HG02588 (cell line): ENCODE measurements at regions not wholly inside any gene's neighbourhood (a gene's known extent, or its start where the extent isn't known, plus 50 kb on each side); places are given as distances from the start of the nearest gene placed in this dataset.

Experiments
- ATAC-seq: cut with Tn5 transposase; IDR thresholded peaks from one replicate; pipeline ENCODE4 v1.9.1; 2021; ENCODE audit warnings: mild to moderate bottlenecking, moderate library complexity; ENCODE audit not compliant: unreplicated experiment

DNA sequence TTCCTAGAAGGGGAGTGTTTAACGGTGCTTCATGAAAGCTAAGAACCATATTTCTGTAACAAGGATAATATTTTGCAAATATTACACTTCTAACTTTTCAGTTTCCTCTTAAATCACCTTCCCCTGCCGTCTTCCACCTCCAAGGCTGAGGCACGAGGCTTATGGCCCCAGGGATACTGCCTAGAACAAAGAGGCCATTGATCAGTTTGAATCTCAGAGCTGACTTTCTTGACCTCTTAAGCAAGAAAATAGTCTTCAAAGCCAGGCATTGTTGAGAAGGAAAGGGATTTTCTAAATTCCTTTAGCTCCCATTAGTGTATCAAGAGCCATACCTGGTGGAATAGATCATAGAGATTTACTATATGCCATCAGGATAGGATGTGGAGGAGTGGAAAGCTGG lies 566.2 kb downstream of the BNC2 start:
- no peak for ATAC-seq

DNA sequence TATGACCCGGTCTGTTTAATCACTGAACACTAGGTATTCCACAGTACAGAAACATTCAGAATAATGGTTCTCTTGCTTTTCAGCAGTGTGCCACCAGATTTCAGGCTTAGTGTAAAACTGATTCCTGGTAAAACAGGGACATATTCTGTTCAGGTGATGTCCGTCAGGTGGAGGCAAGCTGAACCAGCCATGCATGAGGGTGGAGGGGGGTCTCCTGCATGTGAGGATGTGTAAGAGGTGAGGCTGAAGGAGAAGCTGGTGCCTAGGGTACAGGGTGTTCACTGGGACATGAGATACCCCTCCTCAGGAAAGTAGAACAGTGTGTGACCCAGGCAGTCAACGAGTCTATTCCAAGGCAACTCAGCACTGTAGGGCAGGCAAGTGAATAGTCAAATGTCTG lies 563.9 kb downstream of the BNC2 start:
- no peak for ATAC-seq

DNA sequence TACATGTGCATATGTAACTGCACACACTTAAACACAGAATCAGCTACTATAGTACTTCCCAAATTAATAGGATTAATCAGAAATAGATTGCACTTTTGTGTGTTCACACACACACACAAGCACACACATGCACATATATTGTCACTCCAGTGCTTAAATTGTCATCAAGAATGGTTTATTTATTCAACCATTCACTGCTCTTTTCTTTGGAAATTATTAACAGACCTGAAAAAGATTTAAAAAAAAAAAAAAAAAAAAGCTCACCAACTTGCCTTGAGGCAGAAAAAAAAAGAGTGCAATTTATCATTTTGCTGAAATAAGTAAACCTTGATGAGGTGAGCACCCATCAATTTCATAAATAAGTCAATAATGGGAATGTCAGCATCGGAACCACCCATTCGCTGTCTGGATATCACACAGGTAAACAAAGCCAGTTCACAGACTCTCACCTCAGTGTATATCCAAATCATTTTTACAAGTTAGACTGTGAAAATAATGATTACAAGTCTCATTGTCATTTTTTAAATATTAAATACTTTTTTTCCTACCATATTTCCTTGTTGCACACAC lies 562.8 kb downstream of the BNC2 start:
- no peak for ATAC-seq

DNA sequence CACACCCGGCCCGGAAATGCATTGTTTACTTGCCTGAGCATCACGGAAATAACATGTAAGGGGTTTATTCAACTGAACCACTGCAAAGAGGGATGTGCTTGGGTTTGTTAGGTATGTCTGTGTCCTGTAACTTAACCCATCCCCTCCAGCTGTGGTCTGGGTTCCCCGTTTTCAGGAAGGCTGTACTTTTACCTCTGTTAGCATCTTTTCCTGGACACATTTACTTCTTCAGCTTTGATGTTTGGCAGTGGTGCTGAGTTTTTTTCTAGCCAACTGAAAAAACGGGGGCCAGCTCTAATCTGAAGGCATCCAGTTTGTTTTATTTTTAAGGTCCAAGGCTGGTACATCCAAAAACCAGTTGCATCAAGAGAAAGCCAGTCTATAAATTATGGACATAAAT lies 561.8 kb downstream of the BNC2 start:
- ATAC-seq = no peak

DNA sequence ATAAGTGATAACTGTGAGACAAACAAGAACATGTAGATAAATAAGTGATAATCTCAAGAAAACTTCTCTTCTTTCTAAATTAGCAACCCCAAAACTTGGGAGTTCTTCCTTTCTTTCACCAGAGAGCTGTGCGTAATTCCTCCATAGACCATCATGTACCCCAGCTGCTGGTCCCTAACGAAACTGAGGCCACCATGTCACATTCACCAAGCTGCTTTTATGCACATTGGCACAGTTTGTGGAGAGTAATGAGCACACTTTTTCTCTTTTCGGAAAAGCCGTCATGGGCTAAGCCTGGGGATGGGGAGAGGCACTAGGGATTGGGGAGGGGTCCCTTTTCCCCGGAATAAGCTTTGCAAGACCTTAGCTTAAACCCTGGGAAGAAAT lies 561.4 kb downstream of the BNC2 start:
- ATAC-seq = no peak

DNA sequence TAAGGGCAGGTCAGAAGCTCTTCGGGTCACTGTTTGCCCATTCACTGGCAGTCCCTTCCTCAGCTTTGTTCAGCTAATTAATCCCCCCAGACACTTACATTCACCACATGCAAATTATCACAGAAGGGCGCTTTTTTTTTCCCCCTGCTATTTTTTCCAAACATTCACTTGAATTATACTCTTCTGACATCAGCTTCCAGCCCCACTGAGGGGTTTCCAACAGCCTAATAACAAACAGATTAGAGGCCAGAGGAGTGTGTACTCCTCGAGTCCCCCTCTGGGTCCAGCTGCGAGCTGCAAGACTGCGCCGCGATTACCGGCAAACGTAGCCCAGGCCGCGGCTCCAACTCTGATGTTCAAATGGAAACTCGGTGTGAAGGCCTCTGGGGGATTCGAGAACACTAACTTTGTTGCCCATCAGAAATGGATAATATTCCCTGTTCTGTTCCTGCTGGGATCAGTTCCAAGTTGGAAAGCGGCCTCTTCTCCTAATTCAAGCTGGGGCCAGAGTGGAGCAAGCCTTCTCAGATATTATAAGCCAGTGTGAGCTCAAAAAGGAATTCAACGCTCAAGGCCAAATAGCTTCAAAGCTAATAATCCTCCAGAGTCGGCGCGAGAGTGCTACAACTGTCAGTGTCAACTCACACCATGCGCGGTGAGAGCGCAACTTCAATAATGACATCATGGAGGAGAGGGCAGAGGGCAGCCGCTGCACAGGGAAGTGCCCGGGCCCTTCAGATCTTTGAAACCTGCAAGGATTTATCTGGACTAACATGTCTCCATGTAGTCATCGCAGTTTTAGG lies 560.8 kb downstream of the BNC2 start:
- no peak for ATAC-seq

DNA sequence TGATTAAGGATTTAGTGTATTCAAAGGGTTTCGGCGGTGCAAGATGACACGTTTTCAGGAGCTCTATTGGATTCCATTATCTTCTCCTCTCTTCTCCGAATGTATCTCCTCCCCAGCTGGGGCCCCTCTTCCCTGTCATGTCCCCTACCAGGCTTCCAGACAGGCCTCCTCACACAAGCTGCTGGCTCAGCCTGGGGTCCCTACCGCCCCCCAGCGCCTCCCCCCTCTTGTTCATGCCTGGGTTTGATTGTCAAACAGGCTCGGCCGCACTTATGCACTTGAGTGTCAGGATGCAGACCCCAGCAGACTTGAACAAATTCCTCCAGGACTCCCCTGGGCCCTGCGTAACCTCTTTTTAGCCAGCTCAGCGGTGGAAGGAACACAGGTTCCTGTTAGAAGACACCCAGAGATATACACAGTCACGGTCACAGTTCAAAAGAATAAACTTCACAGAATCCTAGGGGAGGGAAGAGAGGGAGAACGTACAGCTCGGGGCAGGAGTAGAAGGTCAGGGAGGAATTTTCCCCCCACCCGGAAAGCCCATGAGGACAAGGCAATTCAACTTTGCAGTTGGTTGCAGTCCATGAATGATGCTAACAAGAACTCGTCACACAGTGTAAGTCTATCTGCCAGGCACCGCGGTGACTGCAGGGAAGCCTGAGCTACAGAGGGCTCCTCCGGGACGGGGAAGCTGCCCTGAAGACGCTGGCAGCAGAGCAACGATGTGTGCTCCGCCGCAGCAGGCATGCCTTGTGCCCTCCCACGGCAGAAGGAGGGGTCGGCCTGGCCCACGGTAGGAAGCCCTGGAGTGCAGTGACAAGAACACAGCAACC lies 560.0 kb downstream of the BNC2 start:
- ATAC-seq = no peak

DNA sequence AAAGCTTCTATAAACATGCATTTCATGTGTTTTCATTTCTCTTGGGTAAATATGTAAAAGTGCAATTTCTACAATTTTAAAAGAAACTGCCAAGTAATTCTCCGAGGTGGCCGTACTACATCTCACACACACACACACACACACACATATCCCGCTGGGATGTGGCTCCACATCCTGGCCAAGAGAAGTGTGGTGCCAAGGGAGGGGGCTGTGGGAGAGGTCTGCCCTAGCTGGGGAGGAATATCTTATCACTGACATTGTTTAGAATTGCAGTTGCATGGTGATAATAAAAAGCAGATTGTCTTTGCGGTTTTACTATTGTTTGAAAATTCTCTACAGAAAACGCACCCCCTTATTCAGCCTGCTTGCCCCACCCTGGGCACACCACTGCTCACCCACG lies 558.4 kb downstream of the BNC2 start:
- no peak for ATAC-seq

DNA sequence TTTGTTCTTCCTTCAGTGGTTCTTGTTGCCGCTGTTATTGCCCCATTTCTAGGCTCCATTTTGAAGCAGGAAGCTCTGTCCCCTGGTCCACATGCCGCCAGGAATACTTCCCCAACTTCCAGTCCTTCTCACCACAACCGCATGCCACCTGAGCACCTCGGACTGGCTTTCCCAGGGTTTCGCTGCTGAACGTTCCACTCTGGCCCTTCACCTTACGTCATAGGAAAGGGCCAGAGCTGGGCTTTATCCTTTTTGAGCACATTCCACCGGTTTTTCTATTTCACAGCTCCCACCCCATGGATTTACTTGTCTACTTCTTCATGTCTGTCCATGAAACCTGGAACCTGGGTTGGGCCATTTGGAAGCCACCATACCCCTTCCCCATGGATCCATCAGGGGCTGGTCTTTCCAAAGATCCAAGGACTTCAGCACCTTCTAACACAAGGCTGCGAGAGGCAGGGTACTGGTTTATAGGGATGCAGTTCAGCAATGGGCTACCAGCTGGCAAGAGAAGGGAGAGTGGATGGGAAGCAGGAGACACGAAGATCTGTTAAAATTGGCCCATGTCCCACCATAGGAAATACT lies 557.4 kb downstream of the BNC2 start:
- no peak for ATAC-seq

DNA sequence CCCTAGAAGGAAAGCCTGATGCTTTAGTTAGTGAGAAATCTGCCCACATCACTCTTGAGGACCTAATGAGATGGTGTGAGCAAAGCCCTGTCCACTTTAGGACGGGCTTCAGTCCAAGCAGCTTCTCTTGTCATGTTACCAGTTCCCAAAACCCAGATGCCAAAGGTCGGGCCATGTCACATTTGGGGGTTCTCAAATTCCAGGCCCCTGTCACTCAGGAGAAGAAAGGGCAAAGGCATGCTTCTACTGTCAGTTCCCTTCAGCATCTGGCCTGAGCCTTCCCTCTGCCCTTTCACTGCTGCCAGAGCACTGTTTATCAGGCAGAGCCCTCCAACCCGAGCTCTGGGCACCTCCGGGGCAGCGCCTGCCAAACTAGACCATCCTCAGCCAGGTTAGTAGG lies 556.0 kb downstream of the BNC2 start:
- ATAC-seq = no peak

DNA sequence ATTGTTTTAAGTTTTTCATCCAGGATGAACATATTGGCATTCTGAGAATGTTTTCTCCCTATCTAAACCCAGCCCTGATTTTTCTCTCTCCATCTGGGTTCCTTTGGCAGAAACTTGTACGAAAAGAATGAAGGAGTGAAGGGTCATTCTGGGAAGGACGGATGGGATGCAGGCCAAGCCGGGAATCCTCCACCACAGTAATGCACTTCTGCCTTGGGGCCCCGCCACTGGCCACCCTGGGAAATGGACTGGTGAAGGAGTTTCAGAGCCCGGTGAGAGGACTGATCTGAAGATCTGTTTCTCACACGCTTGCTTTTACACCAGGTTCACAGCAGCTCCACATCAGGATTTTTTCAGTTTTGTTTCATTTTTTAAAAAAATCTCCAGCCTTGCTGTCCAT lies 554.8 kb downstream of the BNC2 start:
- ATAC-seq = no peak

DNA sequence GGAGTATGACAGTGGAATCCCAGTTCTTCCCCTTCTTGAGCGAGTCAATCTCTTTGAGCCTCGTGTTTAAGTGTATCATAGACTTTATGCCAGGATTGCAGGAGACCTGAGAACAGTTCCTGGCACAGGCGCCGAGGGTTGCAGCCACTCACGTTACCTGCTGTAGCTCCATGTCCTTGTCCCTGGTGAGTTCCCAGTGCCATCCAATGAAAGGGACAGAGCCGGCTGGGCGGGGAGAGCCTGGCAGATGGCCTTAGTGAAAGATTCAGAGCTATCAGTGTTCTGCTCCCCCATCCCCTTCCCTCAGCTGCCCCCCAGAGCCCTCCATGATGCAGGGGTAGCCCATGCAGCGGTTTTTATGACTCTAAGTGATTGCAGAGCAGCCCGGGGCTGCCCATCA lies 554.0 kb downstream of the BNC2 start:
- no peak for ATAC-seq

DNA sequence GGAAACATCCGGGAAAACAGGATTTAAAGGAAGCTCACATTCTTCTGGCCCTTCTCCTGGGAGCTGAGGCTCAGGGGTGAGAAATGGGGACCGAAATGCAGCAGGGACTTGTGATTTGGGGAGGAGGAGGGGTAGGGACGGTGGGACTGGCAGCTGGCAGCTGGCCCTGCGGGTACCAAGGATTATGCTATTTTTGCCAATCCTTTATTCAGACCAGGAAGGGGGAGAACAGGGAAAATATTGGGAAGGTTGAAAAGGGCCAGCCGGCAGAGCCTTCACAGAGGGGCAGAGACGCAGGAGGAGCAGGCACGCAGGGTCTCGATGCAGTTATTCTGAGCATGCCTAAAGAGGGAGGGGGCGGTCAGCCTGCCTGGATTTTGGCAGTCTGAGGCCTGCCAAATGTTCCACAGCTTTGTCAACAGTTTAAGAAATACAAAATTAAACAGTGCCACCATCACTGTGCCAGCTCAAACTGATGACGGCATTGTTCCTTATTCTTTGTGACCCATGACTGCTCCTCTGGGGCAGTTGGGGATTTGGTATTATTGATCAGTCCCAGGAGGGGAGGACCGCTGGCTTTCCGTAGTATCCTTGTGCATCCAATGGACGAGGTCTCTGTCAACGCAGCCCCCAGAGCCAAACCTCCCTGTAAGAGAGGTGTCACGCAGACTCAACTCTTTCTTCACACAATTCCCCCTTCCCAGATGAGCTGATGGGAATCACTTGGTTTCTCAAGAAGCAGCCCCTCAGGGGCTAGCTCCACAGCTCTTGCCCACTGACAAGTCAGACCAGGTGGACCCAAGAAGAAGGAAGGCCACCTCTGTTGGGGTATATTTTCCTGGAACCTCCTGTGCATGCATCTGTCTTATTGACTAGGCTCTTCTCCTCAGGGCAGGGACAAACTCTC lies 553.3 kb downstream of the BNC2 start:
- ATAC-seq = no peak

DNA sequence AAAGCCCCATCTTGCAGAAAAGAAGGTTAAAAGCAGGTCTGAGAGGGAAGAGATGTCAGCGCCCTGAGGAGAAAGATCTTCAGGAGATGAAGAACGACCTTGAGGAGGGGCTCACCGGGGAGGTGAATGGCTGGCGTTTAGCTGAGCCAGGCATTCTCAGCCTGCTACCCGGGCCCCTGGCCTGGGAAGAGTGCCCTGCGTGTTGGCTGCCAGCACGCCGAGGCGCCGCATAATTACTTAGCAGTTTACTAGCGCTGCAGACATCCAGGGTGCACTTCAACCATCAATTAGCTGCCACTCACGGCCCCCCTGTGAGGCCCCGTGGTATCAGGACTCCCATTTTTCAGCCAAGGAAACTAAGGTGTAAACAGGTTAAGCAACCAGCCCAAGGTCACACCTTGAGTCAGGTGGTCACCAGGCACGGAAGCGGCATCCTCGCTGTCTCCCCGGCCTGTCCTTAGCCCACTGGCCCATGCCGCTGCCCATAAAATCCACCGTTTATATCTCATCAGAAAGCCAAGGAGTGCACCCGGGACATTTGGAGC lies 551.9 kb downstream of the BNC2 start:
- ATAC-seq = no peak

DNA sequence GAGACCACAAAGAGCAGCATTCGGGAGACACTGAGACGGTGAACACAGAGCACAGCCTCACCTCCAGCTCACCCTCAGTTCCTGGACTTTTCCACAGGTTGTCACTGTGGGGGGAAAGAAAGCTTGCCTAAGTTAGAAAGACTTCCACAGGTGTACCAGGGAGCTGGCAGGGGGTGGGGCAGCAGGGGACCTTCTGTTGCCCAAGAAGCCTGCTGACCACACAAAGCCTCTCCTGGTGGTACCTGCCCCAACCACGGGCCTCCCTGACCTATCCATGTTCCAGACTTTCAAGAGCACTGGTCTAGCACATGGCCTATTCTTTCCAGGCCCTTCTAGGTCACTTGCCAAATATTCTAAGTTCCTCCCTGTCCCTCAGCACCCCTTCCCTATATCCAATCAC lies 550.8 kb downstream of the BNC2 start:
- no peak for ATAC-seq

DNA sequence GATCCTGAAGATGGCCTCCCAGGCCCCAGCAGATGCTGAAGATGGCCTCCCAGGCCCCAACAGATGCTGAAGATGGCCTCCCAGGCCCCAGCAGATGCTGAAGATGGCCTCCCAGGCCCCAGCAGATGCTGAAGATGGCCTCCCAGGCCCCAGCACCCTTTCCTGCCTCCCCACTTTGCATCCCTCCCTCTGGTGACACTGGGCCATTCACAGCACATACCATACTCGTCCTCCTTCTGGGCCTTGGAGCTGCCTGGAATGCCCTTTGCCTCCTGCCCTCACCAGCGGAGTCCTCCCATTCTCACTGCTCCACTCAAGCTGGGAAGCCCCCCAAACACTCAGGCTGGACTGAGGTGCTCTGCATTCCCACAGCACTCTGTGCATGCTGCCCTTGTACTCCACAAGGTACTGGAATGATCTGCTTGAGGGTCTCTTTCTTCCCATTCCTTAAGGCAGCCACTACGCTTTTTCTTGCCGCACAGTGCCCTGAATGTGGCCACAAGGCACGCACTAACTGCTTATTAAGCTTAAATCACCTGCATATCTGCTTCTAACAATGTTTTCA lies 550.0 kb downstream of the BNC2 start:
- ATAC-seq = no peak

DNA sequence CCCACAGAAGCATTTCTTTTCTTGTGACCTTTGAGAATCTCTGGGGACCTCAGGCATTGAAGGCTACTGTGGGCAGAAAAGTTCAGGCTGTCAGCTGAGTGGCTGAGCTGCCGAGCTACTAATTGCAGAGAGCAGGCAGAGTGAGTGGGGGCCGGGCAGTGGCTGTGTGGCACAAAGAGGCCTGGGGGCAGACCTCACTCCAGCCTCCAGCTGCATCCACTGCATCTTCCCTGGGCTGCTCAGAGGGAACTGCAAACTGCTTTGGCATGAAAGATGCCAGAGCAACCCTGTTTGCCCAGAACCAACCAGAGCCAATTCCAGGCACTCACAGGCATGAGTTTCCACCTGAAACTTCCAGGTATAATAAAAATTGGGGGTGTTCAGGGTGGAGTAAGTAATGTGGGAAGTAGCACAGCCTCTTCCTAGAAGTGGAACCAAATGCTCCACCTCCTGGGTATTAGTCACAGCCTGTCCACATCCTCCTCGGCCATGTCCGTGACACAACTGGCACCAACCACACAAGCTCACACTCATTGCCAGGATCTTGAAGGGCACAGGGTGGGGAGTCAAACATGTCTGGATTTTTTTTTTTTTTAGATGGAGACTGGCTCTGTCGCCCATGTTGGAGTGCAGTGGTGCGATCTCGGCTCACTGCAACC lies 548.9 kb downstream of the BNC2 start:
- no peak for ATAC-seq

DNA sequence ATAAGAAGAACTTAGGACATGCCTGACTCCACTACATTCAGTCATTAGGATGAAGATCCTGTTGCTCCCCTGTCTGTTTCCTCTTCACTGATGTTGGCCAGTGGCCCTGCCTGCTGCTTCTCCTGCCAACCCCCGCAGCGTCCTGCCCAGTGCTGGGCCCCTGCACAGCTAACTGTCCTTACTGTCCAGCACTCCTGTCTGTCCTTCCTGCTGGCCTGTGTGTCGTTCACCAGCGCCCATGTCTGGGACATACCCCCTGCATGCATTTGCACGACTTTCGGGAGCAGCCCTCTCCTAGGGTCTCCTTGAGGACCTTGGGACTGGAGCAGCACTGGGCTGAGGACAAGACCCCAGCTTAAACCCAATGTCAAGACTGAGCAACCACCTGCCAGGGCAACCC lies 547.6 kb downstream of the BNC2 start:
- no peak for ATAC-seq

DNA sequence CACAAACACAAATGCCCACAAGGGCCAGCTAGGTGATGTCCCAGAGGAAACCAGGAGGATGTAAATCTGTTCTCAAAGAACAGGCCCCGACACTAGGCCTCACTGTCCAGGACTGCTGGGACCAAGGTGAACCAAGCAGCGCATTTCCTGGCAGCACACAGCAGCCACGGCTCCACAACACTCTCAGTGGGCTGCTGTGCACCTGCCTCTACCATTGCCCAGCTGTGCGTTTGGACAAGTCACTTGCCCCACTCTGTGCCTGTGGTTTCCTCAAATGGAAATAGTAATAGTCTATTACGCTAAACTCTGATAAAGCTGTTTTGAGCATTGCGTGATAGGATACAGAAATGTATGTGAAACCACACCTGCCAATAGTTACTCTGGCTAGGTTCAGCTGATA lies 544.5 kb downstream of the BNC2 start:
- ATAC-seq = no peak

DNA sequence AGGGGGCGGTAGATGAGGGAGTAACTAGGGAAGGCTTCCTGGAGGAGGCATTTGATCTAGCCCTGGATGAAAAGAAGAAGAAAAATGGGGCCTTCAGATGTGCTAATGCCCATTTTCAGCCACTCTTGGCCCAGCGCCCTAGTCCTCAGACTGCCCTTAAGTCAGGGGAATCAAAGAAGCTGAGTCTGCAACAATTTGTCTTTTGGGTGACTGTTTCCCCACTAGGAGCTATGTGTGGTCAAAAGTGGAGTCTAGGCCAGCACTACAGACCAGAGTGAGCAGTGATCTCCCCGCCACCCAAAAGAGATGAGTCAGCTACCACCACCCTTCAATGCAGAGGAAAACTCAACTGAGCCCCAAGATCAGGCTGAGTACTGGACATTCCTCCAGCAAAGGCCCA lies 542.1 kb downstream of the BNC2 start:
- no peak for ATAC-seq
